Gastrocnemius medialis (tissue), 4 donors: ENCODE measurements at regions not wholly inside any gene's neighbourhood (a gene's known extent, or its start where the extent isn't known, plus 50 kb on each side); places are given as distances from the start of the nearest gene placed in this dataset.

ENCODE experiments used
- CTCF ChIP-seq, 5 experiments: fragments of 450-650 bp in 3 of 5; fragments of 200-600 bp in 2 of 5; sonication (generic) in 2 of 5; IDR thresholded peaks in 4 of 5; conservative IDR thresholded peaks in 1 of 5; 1 replicate in 4 of 5; 2 replicates in 1 of 5; pipeline ENCODE4 v1.5.1; 2016 to 2019; ENCODE audit warnings: antibody characterized with exemption in 5 of 5, mild to moderate bottlenecking in 3 of 5, moderate library complexity in 3 of 5
- POLR2A ChIP-seq, 2 donors: fragments of 450-650 bp; IDR thresholded peaks; one replicate each; pipeline ENCODE4 v1.6.1; 2017; ENCODE audit warnings: antibody characterized with exemption in 2 of 2, mild to moderate bottlenecking in 2 of 2, moderate library complexity in 2 of 2

GRCh38 chr6:132210886-132211563, 190.2 kb downstream of the MOXD1 start:
- TF ChIP-seq CTCF (IDR thresholded peaks at IDR 0.05 in 4 of 5, conservative IDR thresholded peaks at IDR 0.05 in 1 of 5) (no peak), POLR2A (IDR thresholded peaks at IDR 0.05) (no peak)
